NCI-H1417 treated with DMSO at 0.1 percent for 48 hours (cell line): ENCODE measurements at regions not wholly inside any gene's neighbourhood (a gene's known extent, or its start where the extent isn't known, plus 50 kb on each side); places are given as distances from the start of the nearest gene placed in this dataset.
"Not testable (repeated sequence)": the region's sequence is repeated elsewhere in the genome, so short reads cannot be mapped to it uniquely, and the experiment has no call there.

Experiments used
- DNase-seq: peaks from one replicate; lab custom pipeline; 2025; lab: John Stamatoyannopoulos, UW

GRCh38 chr21:33993286-33994231, 78.0 kb upstream of the ATP5PO start:
- no peak for DNase-seq

GRCh38 chr21:33992412-33992811, 76.8 kb upstream of the ATP5PO start:
- DNase-seq, result not testable (repeated sequence)

- no peak for DNase-seq
Measured at GRCh38 chr21:33991133-33991532, 75.5 kb upstream of the ATP5PO start.

GRCh38 chr21:33989440-33989839, 73.8 kb upstream of the ATP5PO start:
- DNase-seq, result no peak

GRCh38 chr21:33988237-33989017, 72.8 kb upstream of the ATP5PO start:
- no peak for DNase-seq

GRCh38 chr21:33987461-33987860, 71.9 kb upstream of the ATP5PO start:
- no peak for DNase-seq

GRCh38 chr21:33985117-33986050, 69.8 kb upstream of the ATP5PO start:
- DNase-seq, result no peak

- DNase-seq, result no peak
Measured at GRCh38 chr21:33984021-33984481, 68.4 kb upstream of the ATP5PO start.

- DNase-seq, result no peak
Measured at GRCh38 chr21:33981391-33982101, 65.9 kb upstream of the ATP5PO start.

- no peak for DNase-seq
Measured at GRCh38 chr21:33980276-33980916, 64.8 kb upstream of the ATP5PO start.

- DNase-seq, result no peak
Measured at GRCh38 chr21:33978585-33978984, 63.0 kb upstream of the ATP5PO start.

GRCh38 chr21:33977721-33978369, 62.2 kb upstream of the ATP5PO start:
- no peak for DNase-seq

GRCh38 chr21:33977017-33977720, 61.6 kb upstream of the ATP5PO start:
- no peak for DNase-seq

GRCh38 chr21:33976082-33977016, 60.7 kb upstream of the ATP5PO start:
- DNase-seq, result no peak

- DNase-seq, result no peak
Measured at GRCh38 chr21:33975548-33976081, 60.0 kb upstream of the ATP5PO start.

- DNase-seq, result no peak
Measured at GRCh38 chr21:33974513-33975468, 59.2 kb upstream of the ATP5PO start.

- DNase-seq, result no peak
Measured at GRCh38 chr21:33973268-33973667, 57.7 kb upstream of the ATP5PO start.
